Activated T-helper 2 cell treated with anti-CD3 and anti-CD28 coated beads, Interferon-gamma antibody, Interleukin-2, Interleukin-4, amounts not matched to agents 10 μg/mL and 5 μg/mL and 100 μg/mL, durations not matched to agents 14 hours and 24 hours and 36 hours (primary cell): ENCODE measurements at regions not wholly inside any gene's neighbourhood (a gene's known extent, or its start where the extent isn't known, plus 50 kb on each side); places are given as distances from the start of the nearest gene placed in this dataset.

ENCODE experiments used
- DNase-seq: peaks from one replicate; pipeline ENCODE4 v3.0.0; 2021; ENCODE audit warnings: low spot score
- H3K27ac Mint-ChIP-seq: one replicate; pipeline ENCODE4 v1.8.0; 2021; ENCODE audit warnings: mixed read lengths
- H3K27me3 Mint-ChIP-seq: one replicate; pipeline ENCODE4 v1.8.0; 2021; ENCODE audit warnings: low read depth, mixed read lengths
- H3K36me3 Mint-ChIP-seq: one replicate; pipeline ENCODE4 v1.8.0; 2021; ENCODE audit warnings: low read depth, mixed read lengths
- H3K4me1 Mint-ChIP-seq: one replicate; pipeline ENCODE4 v1.8.0; 2021; ENCODE audit warnings: low read depth, mixed read lengths
- H3K4me3 Mint-ChIP-seq: one replicate; pipeline ENCODE4 v1.8.0; 2021; ENCODE audit warnings: low read depth, mild to moderate bottlenecking, moderate library complexity, mixed read lengths
- H3K9me3 Mint-ChIP-seq: one replicate; pipeline ENCODE4 v1.8.0; 2021; ENCODE audit warnings: mixed read lengths
- intact Hi-C: fragments of 100-400 bp; cut with micrococcal nuclease; formaldehyde crosslinking; loops from one replicate; pipeline ENCODE4 v1.15.1; 2023

DNA sequence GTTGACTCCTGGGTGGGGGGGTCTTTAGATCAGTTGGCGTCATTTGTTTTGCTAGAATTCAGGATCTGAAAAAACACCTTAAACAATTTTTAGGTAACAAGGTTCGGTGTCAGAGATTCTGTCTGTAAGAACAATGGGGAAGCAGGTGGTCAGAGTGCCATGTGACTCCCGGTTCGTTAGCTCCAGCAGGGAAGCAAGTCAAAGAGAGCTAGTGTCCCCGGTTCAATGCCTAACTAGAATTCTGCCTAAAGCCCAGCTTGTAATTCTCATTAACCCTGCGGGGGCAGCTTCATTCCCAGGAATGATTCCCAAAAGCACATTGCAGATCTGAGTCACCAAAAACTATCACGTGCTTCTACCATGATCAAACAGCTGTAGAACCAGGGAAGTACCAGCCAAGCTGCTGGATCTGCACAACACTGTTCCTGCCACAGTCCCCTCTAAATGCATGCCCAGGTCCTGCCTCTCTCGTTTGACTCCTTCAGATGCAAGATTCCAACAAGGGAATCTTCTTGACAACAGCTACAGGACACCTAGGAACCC, 664.3 kb upstream of the CELF2 start:
- H3K4me1 Mint-ChIP-seq = no peaks in the 10 kb centered on the region
- intact Hi-C loops = no loop called here
- no peak overlapping the region for H3K27ac Mint-ChIP-seq

DNA sequence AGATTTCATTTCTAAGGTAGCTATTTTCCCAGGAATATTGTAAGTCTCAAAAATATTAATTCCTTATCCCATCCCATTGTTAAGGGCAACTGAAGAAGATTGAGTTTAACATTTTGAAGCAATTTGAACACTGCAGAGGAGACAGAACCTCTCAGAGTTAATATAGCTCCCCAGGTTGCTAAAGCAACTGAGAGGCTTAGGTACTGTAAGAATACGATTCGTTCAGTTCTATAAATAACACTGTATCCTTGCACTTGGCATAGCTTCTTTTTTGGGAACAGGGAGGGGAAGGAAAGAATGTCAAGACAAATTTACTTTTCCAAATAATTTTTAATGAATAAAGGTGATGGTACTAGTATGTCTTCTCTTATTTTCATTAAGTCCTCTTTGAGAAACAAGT, 658.4 kb upstream of the CELF2 start:
- Mint-ChIP-seq H3K27ac (no peak overlapping the region), H3K4me3 (no peak overlapping the region), H3K36me3 (no peaks in the 10 kb centered on the region), H3K27me3 (peaks cover 3% of the 10 kb centered on the region), H3K9me3 (no peaks in the 10 kb centered on the region), H3K4me1 (no peaks in the 10 kb centered on the region)
- intact Hi-C loops = no loop called here
- no peak for DNase-seq

More for the DNA sequence above, 664.3 kb upstream of the CELF2 start:
- no peaks in the 10 kb centered on the region for H3K36me3 Mint-ChIP-seq
- DNase-seq = no peak
- H3K9me3 Mint-ChIP-seq = no peaks in the 10 kb centered on the region
- H3K27me3 Mint-ChIP-seq = no peaks in the 10 kb centered on the region
- no peak overlapping the region for H3K4me3 Mint-ChIP-seq

DNA sequence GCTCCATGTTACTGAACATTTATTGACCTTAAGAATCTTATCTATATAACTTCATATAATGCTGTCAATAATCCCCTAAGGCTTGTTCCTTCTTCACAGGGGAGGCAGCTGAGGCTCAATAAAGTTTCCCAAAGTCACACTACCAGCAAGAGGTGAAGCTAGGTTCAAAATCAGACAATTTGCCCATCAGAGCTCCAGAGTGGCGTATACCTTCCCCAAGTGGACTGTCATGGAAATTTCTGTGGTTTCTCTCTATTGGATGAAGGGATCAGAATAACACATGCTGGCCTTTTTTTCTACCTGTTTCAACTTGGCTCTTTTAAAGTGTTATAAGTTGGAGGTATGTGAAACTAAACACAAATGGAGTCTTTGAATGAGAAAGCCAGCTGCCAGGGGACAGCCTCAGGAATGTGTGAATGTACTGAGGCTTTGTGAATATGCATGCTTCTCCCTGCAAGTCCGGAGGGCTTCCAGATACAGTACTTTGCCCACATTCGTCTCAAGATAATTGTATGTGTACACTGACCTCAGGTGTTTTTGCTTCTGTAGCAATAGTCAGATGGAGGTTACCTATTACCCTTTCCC, 656.3 kb upstream of the CELF2 start:
- H3K9me3 Mint-ChIP-seq = no peaks in the 10 kb centered on the region
- peaks cover 3% of the 10 kb centered on the region for H3K27me3 Mint-ChIP-seq
- DNase-seq = no peak
- H3K4me3 Mint-ChIP-seq = no peak overlapping the region
- no peak overlapping the region for H3K27ac Mint-ChIP-seq
- no peaks in the 10 kb centered on the region for H3K4me1 Mint-ChIP-seq
- intact Hi-C loops = no loop called here
- H3K36me3 Mint-ChIP-seq = no peaks in the 10 kb centered on the region

DNA sequence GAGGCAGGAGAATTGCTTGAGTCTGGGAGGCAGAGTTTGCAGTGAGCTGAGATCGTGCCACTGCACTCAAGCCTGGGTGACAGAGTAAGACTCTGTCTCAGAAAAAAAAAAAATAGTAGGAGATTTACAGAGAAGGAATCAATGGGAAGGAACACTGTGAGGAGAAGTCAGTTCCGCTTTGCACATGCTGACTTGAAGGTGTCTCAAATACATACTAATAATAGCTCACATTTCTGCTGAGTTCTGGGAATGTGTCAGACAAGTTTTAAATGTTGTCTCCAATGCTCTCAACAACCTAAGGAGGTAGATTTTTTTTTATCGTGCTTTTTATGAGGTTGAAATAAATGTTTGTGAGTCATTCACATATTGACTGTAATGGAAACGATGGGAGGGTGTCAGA, 654.9 kb upstream of the CELF2 start:
- intact Hi-C loops = no loop called here
- H3K9me3 Mint-ChIP-seq = no peaks in the 10 kb centered on the region

DNA sequence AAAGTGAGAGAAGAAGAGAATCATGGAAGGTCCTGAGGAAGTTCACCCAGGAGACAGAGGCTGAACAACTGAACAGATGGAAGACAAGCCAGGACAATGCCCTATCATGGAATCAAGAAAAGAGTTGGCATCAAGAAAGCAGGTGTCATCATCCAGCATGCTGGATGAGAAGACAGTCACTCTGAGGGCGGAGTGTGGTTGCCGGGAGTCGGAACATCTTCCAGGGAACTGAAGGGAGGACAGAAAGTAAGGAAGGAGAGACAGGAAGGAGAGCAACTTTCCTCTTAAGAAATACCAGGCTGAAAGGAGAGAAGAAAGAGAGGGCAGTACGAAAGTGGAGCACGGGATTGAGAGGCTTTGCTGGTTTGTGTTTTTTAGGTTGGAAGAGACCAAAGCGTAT, 654.5 kb upstream of the CELF2 start:
- H3K36me3 Mint-ChIP-seq = no peaks in the 10 kb centered on the region
- DNase-seq = no peak
- no peak overlapping the region for H3K4me3 Mint-ChIP-seq
- no peak overlapping the region for H3K27ac Mint-ChIP-seq
- H3K9me3 Mint-ChIP-seq = no peaks in the 10 kb centered on the region
- intact Hi-C loops = no loop called here
- peaks cover 3% of the 10 kb centered on the region for H3K27me3 Mint-ChIP-seq
- no peaks in the 10 kb centered on the region for H3K4me1 Mint-ChIP-seq

More for the DNA sequence above, 654.9 kb upstream of the CELF2 start:
- no peaks in the 10 kb centered on the region for H3K36me3 Mint-ChIP-seq
- DNase-seq = no peak
- peaks cover 3% of the 10 kb centered on the region for H3K27me3 Mint-ChIP-seq
- H3K27ac Mint-ChIP-seq = no peak overlapping the region
- H3K4me3 Mint-ChIP-seq = no peak overlapping the region
- H3K4me1 Mint-ChIP-seq = no peaks in the 10 kb centered on the region

DNA sequence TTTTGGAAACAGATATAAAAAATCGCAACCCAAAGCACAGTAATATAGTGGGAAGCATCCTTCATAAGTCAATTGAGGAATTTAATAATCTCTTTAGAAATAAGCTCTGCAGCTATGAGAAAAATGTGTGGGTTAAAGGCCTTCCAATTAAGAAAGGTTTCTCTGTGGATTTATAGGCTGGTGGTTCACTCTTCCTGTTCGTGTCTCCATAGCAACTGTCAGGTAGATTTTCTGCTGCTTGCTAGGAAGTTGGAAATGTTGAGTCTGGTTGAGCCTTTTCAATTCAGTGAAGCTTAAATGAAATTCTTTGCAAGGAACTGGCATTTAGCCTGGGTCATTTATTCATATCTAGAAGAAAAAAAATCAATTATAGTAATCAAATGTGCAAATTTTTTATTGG, 652.8 kb upstream of the CELF2 start:
- H3K4me1 Mint-ChIP-seq = no peaks in the 10 kb centered on the region
- H3K27me3 Mint-ChIP-seq = peaks cover 3% of the 10 kb centered on the region
- no peak for DNase-seq
- H3K27ac Mint-ChIP-seq = no peak overlapping the region
- no peak overlapping the region for H3K4me3 Mint-ChIP-seq
- H3K9me3 Mint-ChIP-seq = no peaks in the 10 kb centered on the region
- intact Hi-C loops = no loop called here
- H3K36me3 Mint-ChIP-seq = no peaks in the 10 kb centered on the region

DNA sequence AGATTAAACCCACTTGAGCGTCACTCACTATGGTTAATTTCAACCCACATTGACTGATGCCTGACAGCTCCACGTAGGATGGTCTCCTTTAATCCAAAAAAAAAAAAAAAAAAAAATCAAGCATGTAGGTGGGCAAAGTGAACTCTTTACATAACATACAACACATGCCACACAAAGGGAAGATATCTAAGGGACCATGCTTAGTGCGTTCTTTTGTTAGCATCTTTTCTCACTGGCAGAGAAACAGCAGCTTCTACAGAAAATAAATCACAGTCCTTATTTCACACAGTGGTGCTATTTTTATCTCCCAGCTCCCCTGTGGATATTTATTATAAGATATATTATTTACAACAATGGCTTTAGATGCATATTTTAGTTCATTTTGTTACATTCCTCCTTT, 652.0 kb upstream of the CELF2 start:
- Mint-ChIP-seq H3K27ac (no peak overlapping the region), H3K4me3 (no peak overlapping the region), H3K9me3 (no peaks in the 10 kb centered on the region), H3K4me1 (no peaks in the 10 kb centered on the region), H3K36me3 (no peaks in the 10 kb centered on the region), H3K27me3 (no peaks in the 10 kb centered on the region)
- intact Hi-C loops = no loop called here
- no peak for DNase-seq

DNA sequence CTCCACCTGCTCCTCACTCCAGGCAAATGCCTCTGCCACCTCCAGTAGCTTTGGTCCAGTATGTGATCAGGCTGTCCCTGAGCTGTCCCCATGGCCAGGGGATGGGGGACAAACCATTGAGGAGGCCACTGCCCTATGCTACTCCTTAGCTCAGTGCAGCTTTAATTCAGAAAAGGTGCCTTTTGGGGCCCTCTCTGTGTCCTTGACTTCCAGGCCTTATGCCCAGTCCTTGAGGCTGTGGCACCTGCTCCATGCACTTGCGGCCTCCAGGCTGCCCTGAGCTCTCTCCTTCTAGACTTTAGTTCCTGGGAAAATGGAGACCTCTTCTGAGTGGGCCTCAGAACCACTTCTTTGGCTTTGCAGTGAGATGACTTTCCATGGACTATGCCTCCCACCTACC, 650.8 kb upstream of the CELF2 start:
- Mint-ChIP-seq H3K4me3 (no peak overlapping the region), H3K27me3 (no peaks in the 10 kb centered on the region), H3K27ac (no peak overlapping the region), H3K9me3 (no peaks in the 10 kb centered on the region), H3K36me3 (no peaks in the 10 kb centered on the region), H3K4me1 (no peaks in the 10 kb centered on the region)
- DNase-seq = no peak
- intact Hi-C loops = no loop called here

DNA sequence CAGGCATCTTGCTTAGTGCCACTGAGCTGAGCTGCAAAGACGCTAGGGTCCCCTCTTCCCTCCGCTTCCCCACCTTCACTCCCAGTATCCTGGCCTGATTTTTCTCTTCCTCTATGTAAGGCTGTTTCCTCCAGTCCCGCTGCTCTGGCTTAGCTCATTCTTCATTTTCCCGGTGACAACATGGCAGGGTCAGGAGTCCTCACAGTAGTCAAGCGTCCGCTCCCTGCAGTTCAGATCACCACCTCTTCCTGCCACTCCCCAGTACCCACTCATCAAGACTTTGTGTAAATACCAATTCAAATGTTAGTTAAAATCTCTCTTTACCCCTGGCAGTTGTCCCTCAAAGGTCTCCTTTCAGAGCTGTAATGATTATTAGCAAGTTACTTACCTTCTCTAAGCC, 650.4 kb upstream of the CELF2 start:
- Mint-ChIP-seq H3K36me3 (no peaks in the 10 kb centered on the region), H3K4me3 (no peak overlapping the region), H3K4me1 (no peaks in the 10 kb centered on the region), H3K9me3 (no peaks in the 10 kb centered on the region), H3K27me3 (no peaks in the 10 kb centered on the region), H3K27ac (no peak overlapping the region)
- no peak for DNase-seq
- intact Hi-C loops = no loop called here

DNA sequence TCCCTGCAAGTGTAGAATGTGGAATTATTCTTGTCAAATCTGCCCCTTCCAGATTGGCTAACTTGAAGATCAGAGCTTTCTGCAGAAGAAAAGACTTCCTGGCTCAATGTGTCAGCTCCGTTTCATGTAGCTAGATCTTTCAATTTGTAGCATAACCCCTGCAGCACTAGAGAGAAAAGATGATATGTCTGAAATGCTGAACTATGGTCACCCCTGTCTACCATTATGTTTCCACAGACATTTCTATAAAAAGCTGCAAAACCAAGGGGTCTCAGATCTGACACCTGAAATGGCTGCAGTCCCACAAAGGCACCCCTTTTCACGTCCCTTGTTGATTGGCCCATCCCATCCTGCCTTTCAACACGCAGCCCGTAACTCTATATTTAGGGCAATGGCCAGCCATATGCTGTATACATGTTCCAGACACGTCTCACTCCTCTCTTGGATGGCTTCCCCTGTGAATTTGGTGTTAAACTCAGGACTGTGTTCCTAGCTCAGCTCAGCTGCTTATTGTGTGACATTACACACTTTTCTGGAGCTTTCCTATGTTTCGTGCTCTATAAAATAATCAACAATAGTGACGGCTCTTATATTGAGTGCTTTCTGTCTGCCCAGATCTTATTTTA, 648.6 kb upstream of the CELF2 start:
- Mint-ChIP-seq H3K36me3 (no peaks in the 10 kb centered on the region), H3K27me3 (no peaks in the 10 kb centered on the region), H3K27ac (no peak overlapping the region), H3K4me1 (no peaks in the 10 kb centered on the region), H3K4me3 (no peak overlapping the region), H3K9me3 (no peaks in the 10 kb centered on the region)
- intact Hi-C loops = no loop called here
- no peak for DNase-seq

DNA sequence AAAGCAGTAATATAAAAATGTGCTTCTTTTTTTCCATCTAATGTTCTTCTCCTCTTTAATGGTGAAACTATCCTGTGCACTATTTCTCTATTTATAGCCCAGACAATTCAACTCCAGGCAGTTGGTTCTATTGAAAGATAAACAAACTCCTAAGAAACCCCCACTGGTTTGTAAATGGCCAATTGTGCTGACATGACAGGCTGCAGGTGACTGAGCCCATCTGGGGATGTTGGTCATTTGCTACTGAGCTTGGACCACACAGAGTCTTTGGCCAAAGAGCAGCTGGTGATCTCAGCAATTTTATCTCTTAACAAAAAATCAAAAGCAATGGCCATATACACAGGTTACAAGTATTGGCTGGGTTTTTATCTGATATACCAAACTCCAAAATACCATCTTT, 631.8 kb upstream of the CELF2 start:
- no peak overlapping the region for H3K27ac Mint-ChIP-seq
- no peaks in the 10 kb centered on the region for H3K9me3 Mint-ChIP-seq
- H3K4me1 Mint-ChIP-seq = no peaks in the 10 kb centered on the region
- peaks cover 5% of the 10 kb centered on the region for H3K27me3 Mint-ChIP-seq
- no peaks in the 10 kb centered on the region for H3K36me3 Mint-ChIP-seq
- DNase-seq = no peak
- intact Hi-C loops = no loop called here
- H3K4me3 Mint-ChIP-seq = no peak overlapping the region

DNA sequence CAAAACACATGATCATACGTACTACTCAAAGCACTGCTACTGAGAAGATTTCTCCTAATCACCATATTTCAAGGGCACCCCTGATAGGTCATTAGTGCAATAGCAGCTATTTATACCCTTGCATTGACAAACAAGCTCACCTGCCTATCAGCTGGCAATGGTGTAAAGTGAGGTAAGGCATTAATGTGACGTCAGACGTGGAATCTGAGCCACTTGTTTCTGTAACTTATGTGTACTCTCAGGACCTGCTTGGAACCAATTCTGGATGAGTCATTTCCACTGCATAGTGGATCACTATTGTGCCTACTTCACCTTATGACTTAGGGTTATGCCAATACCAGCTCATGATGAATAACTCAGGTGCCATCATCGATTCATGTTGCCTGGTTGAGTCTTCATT, 628.5 kb upstream of the CELF2 start:
- intact Hi-C loops = no loop called here
- H3K36me3 Mint-ChIP-seq = no peaks in the 10 kb centered on the region

DNA sequence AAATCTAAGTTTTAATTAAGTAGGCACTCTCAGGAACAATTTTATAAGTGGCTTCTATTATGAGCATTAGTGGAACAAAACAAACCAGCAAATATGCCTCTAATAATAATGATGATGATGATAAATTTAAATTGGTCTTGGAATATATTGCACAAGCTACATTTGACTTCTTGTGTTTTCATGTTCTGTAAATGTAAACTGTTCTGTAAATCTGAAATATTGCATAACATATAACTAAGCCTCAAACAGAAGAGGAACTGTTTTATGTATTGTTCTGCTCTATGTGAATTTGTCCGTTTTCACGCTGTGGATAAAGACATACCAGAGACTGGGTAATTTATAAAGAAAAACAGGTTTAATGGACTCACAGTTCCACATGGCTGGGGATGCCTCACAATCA, 625.2 kb upstream of the CELF2 start:
- H3K9me3 Mint-ChIP-seq = no peaks in the 10 kb centered on the region
- H3K4me1 Mint-ChIP-seq = no peaks in the 10 kb centered on the region
- H3K4me3 Mint-ChIP-seq = no peak overlapping the region
- DNase-seq = no peak
- peaks cover 8% of the 10 kb centered on the region for H3K27me3 Mint-ChIP-seq
- intact Hi-C loops = no loop called here
- H3K36me3 Mint-ChIP-seq = no peaks in the 10 kb centered on the region
- H3K27ac Mint-ChIP-seq = no peak overlapping the region

More for the DNA sequence above, 628.5 kb upstream of the CELF2 start:
- H3K4me1 Mint-ChIP-seq = no peaks in the 10 kb centered on the region
- no peak for DNase-seq
- no peak overlapping the region for H3K27ac Mint-ChIP-seq
- peaks cover 7% of the 10 kb centered on the region for H3K27me3 Mint-ChIP-seq
- no peaks in the 10 kb centered on the region for H3K9me3 Mint-ChIP-seq
- H3K4me3 Mint-ChIP-seq = no peak overlapping the region
